Mesendoderm (in vitro differentiated cells): ENCODE measurements at regions not wholly inside any gene's neighbourhood (a gene's known extent, or its start where the extent isn't known, plus 50 kb on each side); places are given as distances from the start of the nearest gene placed in this dataset.

ENCODE experiments used
- DNase-seq: peaks from one replicate; pipeline ENCODE4 v3.0.0; 2013
- H2AK5ac ChIP-seq: 2 replicates; pipeline ENCODE4 v1.6.1; 2013; ENCODE audit warnings: low read length, inconsistent platforms
- H2BK120ac ChIP-seq: 2 replicates; pipeline ENCODE4 v1.6.1; 2013; ENCODE audit warnings: low read depth, mild to moderate bottlenecking, low read length, moderate library complexity, mixed read lengths
- H2BK15ac ChIP-seq: replicated peaks from 2 replicates; pipeline ENCODE4 v1.6.1; 2013; ENCODE audit warnings: low read depth, mild to moderate bottlenecking, moderate library complexity
- H2BK5ac ChIP-seq: 2 replicates; pipeline ENCODE4 v1.6.1; 2013; ENCODE audit warnings: low read length, inconsistent platforms
- H3K18ac ChIP-seq: 2 replicates; pipeline ENCODE4 v1.6.1; 2013; ENCODE audit warnings: mild to moderate bottlenecking, low read length, mixed read lengths
- H3K23ac ChIP-seq: one replicate; pipeline ENCODE4 v1.6.1; 2013; ENCODE audit warnings: low read length
- H3K27ac ChIP-seq: 2 replicates; pipeline ENCODE4 v1.5.1; 2013; ENCODE audit warnings: low read depth, mild to moderate bottlenecking, inconsistent platforms, low read length, moderate library complexity
- H3K27me3 ChIP-seq: 2 replicates; pipeline ENCODE4 v1.6.1; 2013; ENCODE audit warnings: low read length, control low read depth, mild to moderate bottlenecking, inconsistent platforms; ENCODE audit not compliant: insufficient read depth, poor library complexity
- H3K36me3 ChIP-seq: 2 replicates; pipeline ENCODE4 v1.6.1; 2013; ENCODE audit warnings: low read length, inconsistent platforms; ENCODE audit not compliant: control insufficient read depth, insufficient read depth
- H3K4ac ChIP-seq: one replicate; pipeline ENCODE4 v1.6.1; 2013; ENCODE audit warnings: low read depth, mild to moderate bottlenecking, low read length, moderate library complexity
- H3K4me1 ChIP-seq: 2 replicates; pipeline ENCODE4 v1.6.1; 2013; ENCODE audit warnings: low read depth, low read length, inconsistent platforms; ENCODE audit not compliant: control insufficient read depth
- H3K4me2 ChIP-seq: 2 replicates; pipeline ENCODE4 v1.6.1; 2013; ENCODE audit warnings: low read length
- H3K4me3 ChIP-seq: 2 replicates; pipeline ENCODE4 v1.5.1; 2013; ENCODE audit warnings: mild to moderate bottlenecking, low read length
- H3K56ac ChIP-seq: one replicate; pipeline ENCODE4 v1.6.1; 2013; ENCODE audit warnings: low read length
- H3K79me1 ChIP-seq: 2 replicates; pipeline ENCODE4 v1.6.1; 2013; ENCODE audit warnings: low read length, inconsistent platforms
- H3K79me2 ChIP-seq: 2 replicates; pipeline ENCODE4 v1.6.1; 2013; ENCODE audit warnings: mild to moderate bottlenecking, low read length; ENCODE audit not compliant: control insufficient read depth, insufficient read depth
- H3K9ac ChIP-seq: 2 replicates; pipeline ENCODE4 v1.6.1; 2013; ENCODE audit warnings: low read length, inconsistent platforms
- H4K5ac ChIP-seq: one replicate; pipeline ENCODE4 v1.6.1; 2013; ENCODE audit warnings: low read length
- H4K8ac ChIP-seq: one replicate; pipeline ENCODE4 v1.6.1; 2013; ENCODE audit warnings: low read depth, mild to moderate bottlenecking, control low read depth, low read length, moderate library complexity
- WGBS: extraction: QIAGEN DNeasy Blood & Tissue Kit; methylation state at CpG from one replicate; pipeline ENCODE4 v1.1.7; 2013; ENCODE audit warnings: low lambda C conversion rate, missing lambda C conversion rate; ENCODE audit not compliant: insufficient coverage; ENCODE audit errors: extremely low coverage; 5-methylcytosine and 5-hydroxymethylcytosine counted together

DNA sequence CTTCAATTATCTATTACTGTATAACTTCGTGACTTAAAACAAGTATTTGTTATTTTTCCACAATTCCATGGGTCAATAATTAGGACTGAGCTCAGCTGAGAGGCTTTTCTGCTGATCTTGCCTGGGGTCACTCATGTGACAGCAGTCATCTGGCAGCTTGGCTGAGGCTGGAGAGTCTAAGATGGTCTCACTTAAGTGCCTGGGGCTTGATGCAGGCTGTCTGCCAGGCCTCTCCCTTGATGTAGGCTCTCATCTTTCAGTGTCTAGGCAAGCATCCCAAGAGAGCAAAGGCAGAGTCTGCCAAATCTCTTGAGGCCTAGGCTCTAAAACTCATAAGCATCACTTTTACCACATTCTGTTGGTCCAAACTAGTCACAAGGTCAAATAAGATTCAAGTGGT lies 93.2 kb downstream of the NKX2-1 start:
- Histone ChIP-seq H3K23ac (no peak overlapping the region), H3K56ac (no peak overlapping the region), H3K4me3 (no peak overlapping the region), H2BK5ac (no peak overlapping the region), H4K5ac (no peak overlapping the region), H3K79me2 (no peaks in the 10 kb centered on the region), H3K36me3 (no peaks in the 10 kb centered on the region), H3K4me2 (no peak overlapping the region), H3K79me1 (no peaks in the 10 kb centered on the region), H3K4ac (no peak overlapping the region), H2BK15ac (no peak overlapping the region), H4K8ac (no peak overlapping the region), H3K4me1 (peaks cover 4% of the 10 kb centered on the region), H3K27me3 (no peaks in the 10 kb centered on the region), H3K9ac (no peak overlapping the region), H2BK120ac (no peak overlapping the region), H3K27ac (no peak overlapping the region), H3K18ac (no peak overlapping the region), H2AK5ac (no peak overlapping the region)
- DNase-seq, result no peak
- WGBS, result no CpG with 5 or more reads among the region's 1 CpG

DNA sequence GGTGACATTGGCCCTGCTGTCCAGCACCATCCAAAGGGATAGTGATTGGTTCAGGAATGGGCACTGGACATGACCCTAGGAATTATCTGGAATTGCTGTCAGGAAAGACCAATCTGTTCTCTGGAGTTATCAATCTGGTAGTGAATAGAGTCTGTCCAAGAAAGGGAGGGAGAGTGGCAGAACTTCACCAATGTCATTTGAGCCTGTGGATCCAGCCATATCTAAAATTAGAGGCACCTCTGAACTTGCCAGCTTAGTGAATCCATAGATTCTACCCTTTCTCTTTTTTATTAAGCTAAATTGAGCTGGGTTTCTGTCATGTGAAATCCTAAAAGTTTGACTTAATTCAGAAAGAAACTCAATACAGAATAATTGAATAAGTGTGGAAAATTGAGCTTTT lies 93.9 kb downstream of the NKX2-1 start:
- Histone ChIP-seq H3K4ac (no peak overlapping the region), H3K18ac (no peak overlapping the region), H3K27ac (no peak overlapping the region), H2AK5ac (no peak overlapping the region), H3K23ac (no peak overlapping the region), H3K56ac (no peak overlapping the region), H3K79me2 (no peaks in the 10 kb centered on the region), H3K4me1 (peaks cover 4% of the 10 kb centered on the region), H4K8ac (no peak overlapping the region), H3K27me3 (no peaks in the 10 kb centered on the region), H2BK15ac (no peak overlapping the region), H2BK120ac (no peak overlapping the region), H4K5ac (no peak overlapping the region), H3K4me2 (no peak overlapping the region), H3K9ac (no peak overlapping the region), H2BK5ac (no peak overlapping the region), H3K4me3 (no peak overlapping the region), H3K36me3 (no peaks in the 10 kb centered on the region), H3K79me1 (no peaks in the 10 kb centered on the region)
- DNase-seq, result no peak

GRCh38 chr14:36424478-36425102 lies 95.4 kb downstream of the NKX2-1 start:
- H4K8ac ChIP-seq, result no peak overlapping the region
- H3K23ac ChIP-seq, result no peak overlapping the region
- DNase-seq, result no peak
- H3K27ac ChIP-seq, result no peak overlapping the region
- no peaks in the 10 kb centered on the region for H3K36me3 ChIP-seq
- no peak overlapping the region for H2BK15ac ChIP-seq
- no peak overlapping the region for H3K4ac ChIP-seq
- H3K4me3 ChIP-seq, result no peak overlapping the region
- H2AK5ac ChIP-seq, result no peak overlapping the region
- no peak overlapping the region for H2BK120ac ChIP-seq
- no peak overlapping the region for H3K4me2 ChIP-seq
- no peaks in the 10 kb centered on the region for H3K79me1 ChIP-seq
- no peaks in the 10 kb centered on the region for H3K27me3 ChIP-seq
- H3K4me1 ChIP-seq, result peaks cover 1% of the 10 kb centered on the region
- H3K79me2 ChIP-seq, result no peaks in the 10 kb centered on the region
- no peak overlapping the region for H3K9ac ChIP-seq
- WGBS, result no CpG with 5 or more reads among the region's 3 CpGs
- H2BK5ac ChIP-seq, result no peak overlapping the region
- H3K18ac ChIP-seq, result no peak overlapping the region
- H3K56ac ChIP-seq, result no peak overlapping the region
- no peak overlapping the region for H4K5ac ChIP-seq

DNA sequence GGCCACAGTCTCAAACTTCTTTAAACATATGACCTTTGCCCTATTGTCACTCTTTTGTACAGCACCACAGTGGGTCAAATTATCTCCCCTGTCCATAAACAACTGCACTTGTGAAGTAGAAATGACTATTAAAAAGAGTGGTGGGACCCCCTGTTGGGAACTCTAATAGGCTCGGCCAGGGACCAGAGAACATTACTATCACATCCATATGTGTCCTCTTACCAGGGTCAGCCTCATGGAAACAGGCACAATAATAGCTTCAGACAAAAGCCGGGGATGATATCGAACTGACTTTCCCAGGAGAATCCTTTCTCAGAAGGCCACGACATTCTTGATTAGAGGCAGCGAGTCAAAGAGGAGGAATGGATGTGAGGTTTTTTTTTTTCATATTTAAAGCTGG lies 96.6 kb downstream of the NKX2-1 start:
- Histone ChIP-seq H3K79me2 (no peaks in the 10 kb centered on the region), H3K27me3 (no peaks in the 10 kb centered on the region)

DNA sequence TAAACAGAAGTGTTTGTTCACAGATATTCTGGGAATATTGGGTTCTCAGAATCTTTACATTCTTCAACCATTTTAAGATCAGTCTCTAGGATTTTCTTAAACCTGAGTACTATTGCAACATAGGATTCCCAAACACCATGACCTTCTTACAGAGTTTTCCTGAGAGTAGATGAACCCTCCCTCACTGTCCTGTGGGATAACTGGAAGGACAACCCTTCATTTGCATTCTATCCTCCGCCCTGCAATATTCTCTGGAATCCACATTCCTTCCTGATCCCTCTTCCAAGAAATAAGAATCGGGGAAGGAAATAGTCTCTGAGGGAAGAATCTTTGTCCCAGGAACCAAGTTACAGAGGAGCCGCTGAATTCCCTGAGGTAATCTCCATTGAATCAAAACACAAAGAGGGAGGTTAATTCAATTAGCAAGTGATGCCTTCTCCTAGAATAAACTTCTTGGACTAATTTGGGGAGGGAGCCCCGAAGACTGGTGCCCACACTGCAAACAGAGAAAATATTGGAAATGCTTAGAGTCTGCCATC lies 99.8 kb upstream of the MBIP start:
- Histone ChIP-seq H3K4me2 (no peak overlapping the region), H3K56ac (no peak overlapping the region), H4K5ac (no peak overlapping the region), H3K4me1 (peaks cover 2% of the 10 kb centered on the region), H3K4me3 (no peak overlapping the region), H2BK5ac (no peak overlapping the region), H3K18ac (peak overlapping the region; percentile 18), H3K27ac (no peak overlapping the region), H2BK120ac (no peak overlapping the region), H3K9ac (no peak overlapping the region), H3K79me1 (no peaks in the 10 kb centered on the region), H3K36me3 (no peaks in the 10 kb centered on the region), H3K23ac (no peak overlapping the region), H2AK5ac (no peak overlapping the region), H2BK15ac (no peak overlapping the region), H3K4ac (no peak overlapping the region), H3K27me3 (no peaks in the 10 kb centered on the region), H3K79me2 (no peaks in the 10 kb centered on the region), H4K8ac (no peak overlapping the region)
- peak; percentile 73 for DNase-seq
- no CpG with 5 or more reads among the region's 4 CpGs for WGBS

More for the DNA sequence above, 96.6 kb downstream of the NKX2-1 start:
- no peak overlapping the region for H2BK120ac ChIP-seq
- no peak for DNase-seq
- no peak overlapping the region for H3K9ac ChIP-seq
- no peaks in the 10 kb centered on the region for H3K79me1 ChIP-seq
- peaks cover 2% of the 10 kb centered on the region for H3K4me1 ChIP-seq
- H2AK5ac ChIP-seq, result no peak overlapping the region
- H4K8ac ChIP-seq, result no peak overlapping the region
- H3K4me2 ChIP-seq, result no peak overlapping the region
- H3K4me3 ChIP-seq, result no peak overlapping the region
- no peak overlapping the region for H4K5ac ChIP-seq
- H3K56ac ChIP-seq, result no peak overlapping the region
- no peak overlapping the region for H2BK5ac ChIP-seq
- H3K4ac ChIP-seq, result no peak overlapping the region
- no peaks in the 10 kb centered on the region for H3K36me3 ChIP-seq
- H3K18ac ChIP-seq, result no peak overlapping the region
- H3K23ac ChIP-seq, result no peak overlapping the region
- no peak overlapping the region for H3K27ac ChIP-seq
- WGBS, result no CpG with 5 or more reads among the region's 5 CpGs
- H2BK15ac ChIP-seq, result no peak overlapping the region

- H3K4me3 ChIP-seq, result no peak overlapping the region
- H3K79me1 ChIP-seq, result no peaks in the 10 kb centered on the region
- no peak overlapping the region for H3K4ac ChIP-seq
- DNase-seq, result no peak
- H2AK5ac ChIP-seq, result peak overlapping the region; percentile 69
- H2BK120ac ChIP-seq, result no peak overlapping the region
- peaks cover 2% of the 10 kb centered on the region for H3K4me1 ChIP-seq
- no peak overlapping the region for H2BK5ac ChIP-seq
- no peak overlapping the region for H3K27ac ChIP-seq
- H4K8ac ChIP-seq, result no peak overlapping the region
- H3K4me2 ChIP-seq, result no peak overlapping the region
- H3K56ac ChIP-seq, result no peak overlapping the region
- no peak overlapping the region for H3K9ac ChIP-seq
- no peak overlapping the region for H2BK15ac ChIP-seq
- H3K79me2 ChIP-seq, result no peaks in the 10 kb centered on the region
- no peaks in the 10 kb centered on the region for H3K36me3 ChIP-seq
- no peak overlapping the region for H4K5ac ChIP-seq
- no peak overlapping the region for H3K23ac ChIP-seq
- no peak overlapping the region for H3K18ac ChIP-seq
- H3K27me3 ChIP-seq, result no peaks in the 10 kb centered on the region
Observed at GRCh38 chr14:36418937-36419336, 98.5 kb upstream of the MBIP start.
